ENCODE measurements at regions not wholly inside any gene's neighbourhood (a gene's known extent, or its start where the extent isn't known, plus 50 kb on each side); places are given as distances from the start of the nearest gene placed in this dataset.

DNA sequence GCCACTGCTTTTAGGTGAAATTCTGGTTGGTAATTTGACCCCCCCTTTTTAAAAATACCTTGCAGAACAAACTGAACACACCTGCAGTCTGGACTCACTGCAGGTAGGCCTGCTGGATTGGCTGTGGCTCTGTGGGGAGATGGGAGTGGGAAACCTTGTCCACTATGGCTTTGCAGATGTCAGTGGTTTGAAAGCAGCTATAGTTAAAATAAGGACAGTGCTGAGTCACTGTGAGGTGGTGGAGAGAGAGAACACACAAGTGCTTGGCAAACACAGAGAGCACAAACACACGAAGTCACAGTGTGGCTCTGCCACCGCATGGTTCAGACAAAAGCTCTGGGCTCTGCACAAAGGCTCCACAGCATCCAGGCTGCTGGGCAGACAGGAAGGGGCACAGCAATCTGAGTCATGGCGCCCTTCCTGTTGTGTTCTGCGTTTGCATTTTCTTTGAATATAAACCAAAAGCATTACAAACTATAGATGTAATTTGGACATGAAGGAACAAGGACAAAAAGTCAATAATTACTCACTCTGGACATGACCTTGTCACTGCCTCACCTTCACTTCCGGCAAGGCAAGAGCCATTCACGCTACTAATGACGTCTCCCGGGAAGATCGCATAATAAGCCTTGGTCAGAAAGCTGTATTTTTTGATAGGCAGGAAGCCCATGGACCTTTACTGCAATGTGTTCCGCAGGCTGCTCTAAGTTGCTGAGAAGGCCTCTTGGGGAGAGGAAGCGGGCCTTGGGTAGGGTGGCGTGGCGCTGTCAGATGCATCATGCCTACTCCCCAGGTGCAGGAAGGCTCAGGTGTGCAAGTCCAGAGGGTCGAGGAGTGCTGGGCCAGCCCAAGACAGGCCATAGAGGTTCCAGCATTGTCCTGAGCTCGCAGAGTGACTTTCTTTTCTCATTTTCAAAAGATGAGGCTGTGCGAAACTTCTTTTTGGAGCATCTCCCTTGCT, 60.1 kb upstream of the MED9 start:
- TF ChIP-seq YY1 (IDR thresholded peaks at IDR 0.05; ENCODE audit: insufficient read depth, insufficient read length) (no peak), SUZ12 (IDR thresholded peaks at IDR 0.05; ENCODE audit: extremely low read depth, insufficient read depth, insufficient read length) (no peak)
